GM19023 (cell line): ENCODE measurements at regions not wholly inside any gene's neighbourhood (a gene's known extent, or its start where the extent isn't known, plus 50 kb on each side); places are given as distances from the start of the nearest gene placed in this dataset.
"Not testable (repeated sequence)": the region's sequence is repeated elsewhere in the genome, so short reads cannot be mapped to it uniquely, and the experiment has no call there.

Source experiments
- ATAC-seq: cut with Tn5 transposase; IDR thresholded peaks from one replicate; pipeline ENCODE4 v1.9.1; 2021; ENCODE audit warnings: mild to moderate bottlenecking, moderate library complexity; ENCODE audit not compliant: unreplicated experiment

- not testable (repeated sequence) for ATAC-seq
Measured at GRCh38 chr18:27510036-27510633, 325.0 kb upstream of the CHST9 start.

- ATAC-seq = no peak
Measured at GRCh38 chr18:27501671-27502070, 316.6 kb upstream of the CHST9 start.

GRCh38 chr18:27500531-27500930 lies 315.4 kb upstream of the CHST9 start:
- ATAC-seq = no peak

- ATAC-seq = no peak
Measured at GRCh38 chr18:27497246-27497645, 312.1 kb upstream of the CHST9 start.

- ATAC-seq = no peak
Measured at GRCh38 chr18:27493182-27493581, 308.1 kb upstream of the CHST9 start.

- ATAC-seq = no peak
Measured at GRCh38 chr18:27491772-27492171, 306.7 kb upstream of the CHST9 start.

GRCh38 chr18:27483276-27483675 lies 298.2 kb upstream of the CHST9 start:
- no peak for ATAC-seq

GRCh38 chr18:27478459-27478858 lies 293.4 kb upstream of the CHST9 start:
- ATAC-seq = no peak

- ATAC-seq = no peak
Measured at GRCh38 chr18:27473318-27473717, 288.2 kb upstream of the CHST9 start.

GRCh38 chr18:27467073-27467472 lies 282.0 kb upstream of the CHST9 start:
- no peak for ATAC-seq

- no peak for ATAC-seq
Measured at GRCh38 chr18:27461957-27462356, 276.8 kb upstream of the CHST9 start.

- no peak for ATAC-seq
Measured at GRCh38 chr18:27449104-27449503, 264.0 kb upstream of the CHST9 start.

GRCh38 chr18:27447930-27448329 lies 262.8 kb upstream of the CHST9 start:
- ATAC-seq = no peak

- ATAC-seq = no peak
Measured at GRCh38 chr18:27447451-27447881, 262.4 kb upstream of the CHST9 start.

GRCh38 chr18:27430595-27430994 lies 245.5 kb upstream of the CHST9 start:
- no peak for ATAC-seq

- ATAC-seq = no peak
Measured at GRCh38 chr18:27428716-27429475, 243.8 kb upstream of the CHST9 start.

- ATAC-seq = no peak
Measured at GRCh38 chr18:27428120-27428519, 243.0 kb upstream of the CHST9 start.

GRCh38 chr18:27423581-27423980 lies 238.5 kb upstream of the CHST9 start:
- ATAC-seq = no peak

- ATAC-seq = no peak
Measured at GRCh38 chr18:27419646-27420045, 234.5 kb upstream of the CHST9 start.

- no peak for ATAC-seq
Measured at GRCh38 chr18:27415495-27415894, 230.4 kb upstream of the CHST9 start.

- ATAC-seq = no peak
Measured at GRCh38 chr18:27414682-27415081, 229.6 kb upstream of the CHST9 start.
